Peyer's patch (tissue), 4 donors: ENCODE measurements at regions not wholly inside any gene's neighbourhood (a gene's known extent, or its start where the extent isn't known, plus 50 kb on each side); places are given as distances from the start of the nearest gene placed in this dataset.

Experiments
- CTCF ChIP-seq, 6 experiments: fragments of 450-650 bp in 4 of 6; fragments of 200-600 bp in 2 of 6; sonication (generic) in 1 of 6; IDR thresholded peaks; one replicate each; pipeline ENCODE4 v1.5.1; 2017 to 2019; ENCODE audit warnings: antibody characterized with exemption in 6 of 6, mild to moderate bottlenecking in 3 of 6, moderate library complexity in 1 of 6
- POLR2A ChIP-seq, 2 donors: fragments of 450-650 bp; IDR thresholded peaks; one replicate each; pipeline ENCODE4 v1.5.1; 2017; ENCODE audit warnings: antibody characterized with exemption in 2 of 2, mild to moderate bottlenecking in 2 of 2, moderate library complexity in 2 of 2

DNA sequence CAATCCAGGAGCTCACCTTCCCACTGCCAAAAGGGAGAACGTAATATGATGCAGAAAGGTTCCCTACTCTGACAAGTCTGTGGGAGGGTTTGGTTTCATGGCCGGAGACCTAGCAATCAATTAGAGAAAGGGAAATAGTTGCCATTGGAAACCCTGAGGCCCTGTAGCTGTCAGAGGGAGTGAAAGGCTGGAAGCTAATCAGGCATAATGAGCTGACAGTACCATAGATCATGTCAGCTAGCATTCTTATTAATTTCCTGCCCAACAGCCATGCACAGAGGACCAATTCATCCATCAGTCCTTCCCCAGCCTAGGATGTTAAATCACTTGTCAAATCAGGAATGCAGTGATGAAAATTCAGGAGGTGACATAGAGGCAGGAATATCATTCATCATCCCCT is 527.3 kb downstream of the PLPP3 start:
- TF ChIP-seq POLR2A (IDR thresholded peaks at IDR 0.05), result no peak
- no peak for TF ChIP-seq CTCF (IDR thresholded peaks at IDR 0.05)
